MCF 10A (cell line): ENCODE measurements at regions not wholly inside any gene's neighbourhood (a gene's known extent, or its start where the extent isn't known, plus 50 kb on each side); places are given as distances from the start of the nearest gene placed in this dataset.

Experiments
- BruUV-seq: library from RNA; stranded (reverse); fragments of 400-500 nt; replicated peaks from 2 replicates; lab custom pipeline; 2021; lab: Mats Ljungman, UMichigan
- CTCF ChIA-PET: fragments of 300-600 bp; sonication (Branson Sonifier 250); formaldehyde crosslinking; extraction: SDS; loops from one replicate; lab custom pipeline; 2021; ENCODE audit warnings: antibody characterized with exemption, inconsistent platforms; lab: Yijun Ruan, JAX
- POLR2A ChIA-PET: fragments of 300-600, 350-650 bp; sonication (Branson Sonifier 250); formaldehyde crosslinking; extraction: SDS; loops from one replicate; lab custom pipeline; 2020; ENCODE audit warnings: antibody characterized with exemption, inconsistent platforms; lab: Yijun Ruan, JAX
- DNase-seq: peaks from one replicate; pipeline ENCODE4 v3.0.0-alpha.2; 2018; ENCODE audit not compliant: unreplicated experiment
- H3K27ac Mint-ChIP-seq: one replicate; pipeline ENCODE4 v1.8.0; 2022; ENCODE audit warnings: mild to moderate bottlenecking, low read depth, mixed read lengths; ENCODE audit not compliant: unreplicated experiment
- H3K27me3 Mint-ChIP-seq: one replicate; pipeline ENCODE4 v1.8.0; 2022; ENCODE audit warnings: mixed read lengths; ENCODE audit not compliant: insufficient read depth, unreplicated experiment
- H3K36me3 Mint-ChIP-seq: one replicate; pipeline ENCODE4 v1.8.0; 2022; ENCODE audit warnings: mild to moderate bottlenecking, moderate library complexity, mixed read lengths; ENCODE audit not compliant: insufficient read depth, unreplicated experiment
- H3K4me1 Mint-ChIP-seq: one replicate; pipeline ENCODE4 v1.8.0; 2022; ENCODE audit warnings: mixed read lengths; ENCODE audit not compliant: insufficient read depth, unreplicated experiment
- H3K4me3 Mint-ChIP-seq: one replicate; pipeline ENCODE4 v1.8.0; 2022; ENCODE audit warnings: mild to moderate bottlenecking, moderate library complexity, mixed read lengths; ENCODE audit not compliant: unreplicated experiment
- H3K9me3 Mint-ChIP-seq: one replicate; pipeline ENCODE4 v1.8.0; 2022; ENCODE audit warnings: mixed read lengths; ENCODE audit not compliant: unreplicated experiment
- CTCF ChIP-seq: fragments of 200-600 bp; IDR thresholded peaks from one replicate; pipeline ENCODE4 v1.8.0; 2022; ENCODE audit warnings: antibody characterized with exemption, mild to moderate bottlenecking; ENCODE audit not compliant: unreplicated experiment
- intact Hi-C: fragments of 100-400 bp; cut with micrococcal nuclease; formaldehyde crosslinking; loops from 2 replicates; pipeline ENCODE4 v1.14.1; 2022

- no peaks in the 10 kb centered on the region for H3K27me3 Mint-ChIP-seq
- H3K9me3 Mint-ChIP-seq: no peaks in the 10 kb centered on the region
- BruUV-seq: no TSS peak
- TF ChIP-seq CTCF: no peak
- POLR2A ChIA-PET: no interaction called here
- intact Hi-C loops: no loop called here
- CTCF ChIA-PET: interaction anchor here (0.6 kb wide), 2 partner anchors 53 to 64 kb away, joined by 3 read pairs; no protein-coding TSS in a partner anchor
- no peaks in the 10 kb centered on the region for H3K4me1 Mint-ChIP-seq
- H3K36me3 Mint-ChIP-seq: no peaks in the 10 kb centered on the region
- no peak for DNase-seq
- H3K27ac Mint-ChIP-seq: no peak overlapping the region
- no peak overlapping the region for H3K4me3 Mint-ChIP-seq
Observed at GRCh38 chr2:7473135-7473771, 556.0 kb downstream of the RNF144A start.

- intact Hi-C loops: no loop called here
- no peaks in the 10 kb centered on the region for H3K4me1 Mint-ChIP-seq
- no peak overlapping the region for H3K4me3 Mint-ChIP-seq
- CTCF ChIA-PET: no interaction called here
- POLR2A ChIA-PET: no interaction called here
- H3K36me3 Mint-ChIP-seq: no peaks in the 10 kb centered on the region
- no peaks in the 10 kb centered on the region for H3K27me3 Mint-ChIP-seq
- H3K9me3 Mint-ChIP-seq: peaks cover 6% of the 10 kb centered on the region
- H3K27ac Mint-ChIP-seq: no peak overlapping the region
- DNase-seq: no peak
- BruUV-seq: no TSS peak
- no peak for TF ChIP-seq CTCF
Observed at GRCh38 chr2:7476371-7476770, 559.2 kb downstream of the RNF144A start.

GRCh38 chr2:7479603-7480002 is 562.4 kb downstream of the RNF144A start:
- H3K4me1 Mint-ChIP-seq: no peaks in the 10 kb centered on the region
- DNase-seq: no peak
- H3K27ac Mint-ChIP-seq: no peak overlapping the region
- peaks cover 17% of the 10 kb centered on the region for H3K9me3 Mint-ChIP-seq
- no peaks in the 10 kb centered on the region for H3K36me3 Mint-ChIP-seq
- BruUV-seq: no TSS peak
- ChIA-PET POLR2A (no interaction called here), CTCF (no interaction called here)
- TF ChIP-seq CTCF: no peak
- intact Hi-C loops: no loop called here
- no peaks in the 10 kb centered on the region for H3K27me3 Mint-ChIP-seq
- no peak overlapping the region for H3K4me3 Mint-ChIP-seq

GRCh38 chr2:7480431-7480830 is 563.2 kb downstream of the RNF144A start:
- Mint-ChIP-seq H3K27ac (no peak overlapping the region), H3K4me3 (no peak overlapping the region), H3K27me3 (no peaks in the 10 kb centered on the region), H3K4me1 (no peaks in the 10 kb centered on the region), H3K36me3 (no peaks in the 10 kb centered on the region), H3K9me3 (peaks cover 17% of the 10 kb centered on the region)
- DNase-seq: no peak
- TF ChIP-seq CTCF: no peak
- BruUV-seq: no TSS peak
- POLR2A ChIA-PET: no interaction called here
- CTCF ChIA-PET: no interaction called here
- intact Hi-C loops: no loop called here
